ENCODE measurements at regions not wholly inside any gene's neighbourhood (a gene's known extent, or its start where the extent isn't known, plus 50 kb on each side); places are given as distances from the start of the nearest gene placed in this dataset.

- WGBS (ENCODE audit: insufficient coverage): 100% methylated on average over 1 of the region's 2 CpGs
- Mint-ChIP-seq H3K36me3 (no peaks in the 10 kb centered on the region), H3K4me1 (no peaks in the 10 kb centered on the region), H3K27ac (no peak overlapping the region), H3K4me3 (no peak overlapping the region), H3K9me3 (no peaks in the 10 kb centered on the region), H3K27me3 (ENCODE audit: low read depth in 3 of 3) (peaks cover 1 to 2% (median 1%) of the 10 kb centered on the region in 3 donors)
- H3K27ac ChIP-seq (ENCODE audit: low read depth in 1 of 2, low read length in 2 of 2): no peak overlapping the region
- no peaks in the 10 kb centered on the region for H4K20me1 ChIP-seq (ENCODE audit: insufficient read depth, low read length)
- no peak overlapping the region for H2AFZ ChIP-seq (ENCODE audit: insufficient read depth, low read depth, low read length, poor library complexity, severe bottlenecking)
- intact Hi-C loops (cut with micrococcal nuclease): no loop called here
- no peaks in the 10 kb centered on the region for H3K9me3 ChIP-seq (replicated peaks in 1 of 2; ENCODE audit: control insufficient read depth in 1 of 2, insufficient read depth in 1 of 2, low read length in 2 of 2)
- no peak for DNase-seq
- no peaks in the 10 kb centered on the region for H3K27me3 ChIP-seq (ENCODE audit: control insufficient read depth in 2 of 2, insufficient read depth in 2 of 2, low read length in 2 of 2)
- H3K4me3 ChIP-seq (replicated peaks in 1 of 3; ENCODE audit: low read depth in 2 of 3, low read length in 3 of 3): no peak overlapping the region
- no peaks in the 10 kb centered on the region for H3K4me1 ChIP-seq (ENCODE audit: control insufficient read depth in 1 of 2, insufficient read depth in 2 of 2, low read length in 2 of 2)
- TF ChIP-seq, protein P1, sequence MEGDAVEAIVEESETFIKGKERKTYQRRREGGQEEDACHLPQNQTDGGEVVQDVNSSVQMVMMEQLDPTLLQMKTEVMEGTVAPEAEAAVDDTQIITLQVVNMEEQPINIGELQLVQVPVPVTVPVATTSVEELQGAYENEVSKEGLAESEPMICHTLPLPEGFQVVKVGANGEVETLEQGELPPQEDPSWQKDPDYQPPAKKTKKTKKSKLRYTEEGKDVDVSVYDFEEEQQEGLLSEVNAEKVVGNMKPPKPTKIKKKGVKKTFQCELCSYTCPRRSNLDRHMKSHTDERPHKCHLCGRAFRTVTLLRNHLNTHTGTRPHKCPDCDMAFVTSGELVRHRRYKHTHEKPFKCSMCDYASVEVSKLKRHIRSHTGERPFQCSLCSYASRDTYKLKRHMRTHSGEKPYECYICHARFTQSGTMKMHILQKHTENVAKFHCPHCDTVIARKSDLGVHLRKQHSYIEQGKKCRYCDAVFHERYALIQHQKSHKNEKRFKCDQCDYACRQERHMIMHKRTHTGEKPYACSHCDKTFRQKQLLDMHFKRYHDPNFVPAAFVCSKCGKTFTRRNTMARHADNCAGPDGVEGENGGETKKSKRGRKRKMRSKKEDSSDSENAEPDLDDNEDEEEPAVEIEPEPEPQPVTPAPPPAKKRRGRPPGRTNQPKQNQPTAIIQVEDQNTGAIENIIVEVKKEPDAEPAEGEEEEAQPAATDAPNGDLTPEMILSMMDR (IDR thresholded peaks at IDR 0.05): no peak
- H3K36me3 ChIP-seq (replicated peaks in 1 of 2; ENCODE audit: control insufficient read depth in 1 of 2, insufficient read depth in 2 of 2, low read length in 2 of 2): no peaks in the 10 kb centered on the region
- H3K9ac ChIP-seq (ENCODE audit: insufficient read depth, low read length, poor library complexity, severe bottlenecking): no peak overlapping the region
- H3K79me2 ChIP-seq (ENCODE audit: insufficient read depth, low read length): no peaks in the 10 kb centered on the region
- no peak overlapping the region for H3K4me2 ChIP-seq (replicated peaks; ENCODE audit: extremely low read depth, low read length, poor library complexity, severe bottlenecking)
Measured at GRCh38 chr1:55696891-55697290, 481.7 kb upstream of the USP24 start.

GRCh38 chr1:55696181-55696754, 481.1 kb upstream of the USP24 start:
- H3K27me3 Mint-ChIP-seq (ENCODE audit: low read depth in 3 of 3): peaks cover 1 to 2% (median 2%) of the 10 kb centered on the region in 3 donors
- H2AFZ ChIP-seq (ENCODE audit: insufficient read depth, low read depth, low read length, poor library complexity, severe bottlenecking): no peak overlapping the region
- no peaks in the 10 kb centered on the region for H3K4me1 ChIP-seq (ENCODE audit: control insufficient read depth in 1 of 2, insufficient read depth in 2 of 2, low read length in 2 of 2)
- H3K4me2 ChIP-seq (replicated peaks; ENCODE audit: extremely low read depth, low read length, poor library complexity, severe bottlenecking): no peak overlapping the region
- no peak overlapping the region for H3K4me3 ChIP-seq (replicated peaks in 1 of 3; ENCODE audit: low read depth in 2 of 3, low read length in 3 of 3)
- no peaks in the 10 kb centered on the region for H3K36me3 Mint-ChIP-seq
- H3K27ac Mint-ChIP-seq: no peak overlapping the region
- whole genome bisulfite sequencing (ENCODE audit: insufficient coverage): 98% methylated on average over 5 of the region's 10 CpGs
- no peak for DNase-seq
- TF ChIP-seq, protein P1 (IDR thresholded peaks at IDR 0.05): no peak
- no peaks in the 10 kb centered on the region for H4K20me1 ChIP-seq (ENCODE audit: insufficient read depth, low read length)
- H3K27ac ChIP-seq (ENCODE audit: low read depth in 1 of 2, low read length in 2 of 2): no peak overlapping the region
- no peaks in the 10 kb centered on the region for H3K79me2 ChIP-seq (ENCODE audit: insufficient read depth, low read length)
- intact Hi-C loops (cut with micrococcal nuclease): no loop called here
- H3K4me1 Mint-ChIP-seq: no peaks in the 10 kb centered on the region
- no peaks in the 10 kb centered on the region for H3K9me3 Mint-ChIP-seq
- H3K36me3 ChIP-seq (replicated peaks in 1 of 2; ENCODE audit: control insufficient read depth in 1 of 2, insufficient read depth in 2 of 2, low read length in 2 of 2): no peaks in the 10 kb centered on the region
- H3K27me3 ChIP-seq (ENCODE audit: control insufficient read depth in 2 of 2, insufficient read depth in 2 of 2, low read length in 2 of 2): no peaks in the 10 kb centered on the region
- no peak overlapping the region for H3K4me3 Mint-ChIP-seq
- H3K9me3 ChIP-seq (replicated peaks in 1 of 2; ENCODE audit: control insufficient read depth in 1 of 2, insufficient read depth in 1 of 2, low read length in 2 of 2): no peaks in the 10 kb centered on the region
- no peak overlapping the region for H3K9ac ChIP-seq (ENCODE audit: insufficient read depth, low read length, poor library complexity, severe bottlenecking)

Data from CD14-positive monocyte (primary cell).